ENCODE measurements at regions not wholly inside any gene's neighbourhood (a gene's known extent, or its start where the extent isn't known, plus 50 kb on each side); places are given as distances from the start of the nearest gene placed in this dataset.

- no peak for DNase-seq (ENCODE audit: low read depth, low spot score)
- CTCF ChIA-PET = no interaction called here
Observed at GRCh38 chr12:28626504-28626903, 436.2 kb downstream of the CCDC91 start.

More at GRCh38 chr12:28626504-28626903, 436.2 kb downstream of the CCDC91 start:
- Histone ChIP-seq H3K79me2 (ENCODE audit: control insufficient read depth, insufficient read depth, low read length) (no peaks in the 10 kb centered on the region), H3K4me3 (no peak overlapping the region), H3K27me3 (replicated peaks in 1 of 2; ENCODE audit: control insufficient read depth in 2 of 2, insufficient read depth in 2 of 2, low read length in 1 of 2) (no peaks in the 10 kb centered on the region; a peak in 1 of 4 replicates), H3K27ac (ENCODE audit: control insufficient read depth, insufficient read depth) (no peak overlapping the region), H4K20me1 (ENCODE audit: control insufficient read depth, insufficient read depth) (no peaks in the 10 kb centered on the region), H3K9me3 (replicated peaks; ENCODE audit: control insufficient read depth, insufficient read depth, low read length) (no peaks in the 10 kb centered on the region), H3K9ac (ENCODE audit: control insufficient read depth, insufficient read depth, low read length) (no peak overlapping the region), H3K4me1 (ENCODE audit: control insufficient read depth, insufficient read depth, low read length) (no peaks in the 10 kb centered on the region), H3K4me2 (ENCODE audit: control insufficient read depth, insufficient read depth) (no peak overlapping the region), H3K36me3 (ENCODE audit: control insufficient read depth in 2 of 2, insufficient read depth in 2 of 2, low read length in 1 of 2) (no peaks in the 10 kb centered on the region), H2AFZ (ENCODE audit: control insufficient read depth, low read depth, low read length) (no peak overlapping the region)
- intact Hi-C loops (cut with micrococcal nuclease; ENCODE audit: unreplicated experiment) (no loop called here), in situ Hi-C loops (cut with MboI) (no loop called here)
- 57% methylated on average over 2 of the region's 3 CpGs for WGBS (ENCODE audit: insufficient coverage, insufficient replicate concordance, low lambda C conversion rate, missing lambda C conversion rate)
- no peak for ATAC-seq
- TF ChIP-seq ZNF274 (IDR thresholded peaks at IDR 0.05; ENCODE audit: insufficient read depth, insufficient read length) (no peak), JUNB (IDR thresholded peaks at IDR 0.05) (no peak), RCOR1 (conservative IDR thresholded peaks at IDR 0.05; ENCODE audit: low read depth, low read length) (no peak), ZSCAN29 (IDR thresholded peaks at IDR 0.05) (no peak), SMAD1 (IDR thresholded peaks at IDR 0.05; ENCODE audit: low read depth, partially characterized antibody) (no peak), MXI1 (IDR thresholded peaks at IDR 0.05; ENCODE audit: low read depth, low read length) (no peak), SUPT20H (IDR thresholded peaks at IDR 0.05; ENCODE audit: borderline replicate concordance, control insufficient read depth, low read depth, low read length) (no peak)
- TF ChIP-seq, protein P1, sequence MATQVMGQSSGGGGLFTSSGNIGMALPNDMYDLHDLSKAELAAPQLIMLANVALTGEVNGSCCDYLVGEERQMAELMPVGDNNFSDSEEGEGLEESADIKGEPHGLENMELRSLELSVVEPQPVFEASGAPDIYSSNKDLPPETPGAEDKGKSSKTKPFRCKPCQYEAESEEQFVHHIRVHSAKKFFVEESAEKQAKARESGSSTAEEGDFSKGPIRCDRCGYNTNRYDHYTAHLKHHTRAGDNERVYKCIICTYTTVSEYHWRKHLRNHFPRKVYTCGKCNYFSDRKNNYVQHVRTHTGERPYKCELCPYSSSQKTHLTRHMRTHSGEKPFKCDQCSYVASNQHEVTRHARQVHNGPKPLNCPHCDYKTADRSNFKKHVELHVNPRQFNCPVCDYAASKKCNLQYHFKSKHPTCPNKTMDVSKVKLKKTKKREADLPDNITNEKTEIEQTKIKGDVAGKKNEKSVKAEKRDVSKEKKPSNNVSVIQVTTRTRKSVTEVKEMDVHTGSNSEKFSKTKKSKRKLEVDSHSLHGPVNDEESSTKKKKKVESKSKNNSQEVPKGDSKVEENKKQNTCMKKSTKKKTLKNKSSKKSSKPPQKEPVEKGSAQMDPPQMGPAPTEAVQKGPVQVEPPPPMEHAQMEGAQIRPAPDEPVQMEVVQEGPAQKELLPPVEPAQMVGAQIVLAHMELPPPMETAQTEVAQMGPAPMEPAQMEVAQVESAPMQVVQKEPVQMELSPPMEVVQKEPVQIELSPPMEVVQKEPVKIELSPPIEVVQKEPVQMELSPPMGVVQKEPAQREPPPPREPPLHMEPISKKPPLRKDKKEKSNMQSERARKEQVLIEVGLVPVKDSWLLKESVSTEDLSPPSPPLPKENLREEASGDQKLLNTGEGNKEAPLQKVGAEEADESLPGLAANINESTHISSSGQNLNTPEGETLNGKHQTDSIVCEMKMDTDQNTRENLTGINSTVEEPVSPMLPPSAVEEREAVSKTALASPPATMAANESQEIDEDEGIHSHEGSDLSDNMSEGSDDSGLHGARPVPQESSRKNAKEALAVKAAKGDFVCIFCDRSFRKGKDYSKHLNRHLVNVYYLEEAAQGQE (IDR thresholded peaks at IDR 0.05; ENCODE audit: low read depth, low read length) = no peak
- TF ChIP-seq, protein P2, sequence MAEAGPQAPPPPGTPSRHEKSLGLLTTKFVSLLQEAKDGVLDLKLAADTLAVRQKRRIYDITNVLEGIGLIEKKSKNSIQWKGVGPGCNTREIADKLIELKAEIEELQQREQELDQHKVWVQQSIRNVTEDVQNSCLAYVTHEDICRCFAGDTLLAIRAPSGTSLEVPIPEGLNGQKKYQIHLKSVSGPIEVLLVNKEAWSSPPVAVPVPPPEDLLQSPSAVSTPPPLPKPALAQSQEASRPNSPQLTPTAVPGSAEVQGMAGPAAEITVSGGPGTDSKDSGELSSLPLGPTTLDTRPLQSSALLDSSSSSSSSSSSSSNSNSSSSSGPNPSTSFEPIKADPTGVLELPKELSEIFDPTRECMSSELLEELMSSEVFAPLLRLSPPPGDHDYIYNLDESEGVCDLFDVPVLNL (IDR thresholded peaks at IDR 0.05; ENCODE audit: low read depth, low read length) = no peak
- FAIRE-seq = no peak
- no TSS peak for BruUV-seq (replicated peaks)
- SMC1A ChIA-PET (ENCODE audit: uncharacterized antibody, unreplicated experiment) = no interaction called here
- RAD21 ChIA-PET (ENCODE audit: unreplicated experiment) = no interaction called here
- POLR2A ChIA-PET = no interaction called here
